Nephron progenitor cell (in vitro differentiated cells): ENCODE measurements at regions not wholly inside any gene's neighbourhood (a gene's known extent, or its start where the extent isn't known, plus 50 kb on each side); places are given as distances from the start of the nearest gene placed in this dataset.

Experiments
- DNase-seq: peaks from one replicate; pipeline ENCODE4 v3.0.0; 2021
- H3K27ac Mint-ChIP-seq: 2 replicates; pipeline ENCODE4 v1.8.0; 2021; ENCODE audit warnings: mild to moderate bottlenecking, moderate library complexity, mixed read lengths
- H3K27me3 Mint-ChIP-seq: 2 replicates; pipeline ENCODE4 v1.8.0; 2021; ENCODE audit warnings: mild to moderate bottlenecking, low read depth, mixed read lengths; ENCODE audit not compliant: poor library complexity
- H3K36me3 Mint-ChIP-seq: 2 replicates; pipeline ENCODE4 v1.8.0; 2021; ENCODE audit warnings: low read depth, mixed read lengths
- H3K4me1 Mint-ChIP-seq: 2 replicates; pipeline ENCODE4 v1.8.0; 2021; ENCODE audit warnings: mixed read lengths
- H3K4me3 Mint-ChIP-seq: 2 replicates; pipeline ENCODE4 v1.8.0; 2021; ENCODE audit warnings: mild to moderate bottlenecking, moderate library complexity, mixed read lengths
- H3K9me3 Mint-ChIP-seq: 2 replicates; pipeline ENCODE4 v1.8.0; 2021; ENCODE audit warnings: mild to moderate bottlenecking, moderate library complexity, mixed read lengths
- CTCF ChIP-seq: fragments of 200-600 bp; sonication (generic); IDR thresholded peaks from 2 replicates; pipeline ENCODE4 v1.5.0; 2021; ENCODE audit warnings: antibody characterized with exemption

- Mint-ChIP-seq H3K27me3 (peaks cover 3% of the 10 kb centered on the region), H3K4me3 (no peak overlapping the region), H3K9me3 (no peaks in the 10 kb centered on the region), H3K4me1 (no peaks in the 10 kb centered on the region), H3K36me3 (no peaks in the 10 kb centered on the region), H3K27ac (no peak overlapping the region)
- DNase-seq, result no peak
- TF ChIP-seq CTCF, result no peak
Measured at GRCh38 chr12:83476695-83477690, 790.3 kb downstream of the TMTC2 start.

GRCh38 chr12:83476006-83476405 is 789.3 kb downstream of the TMTC2 start:
- Mint-ChIP-seq H3K9me3 (no peaks in the 10 kb centered on the region), H3K36me3 (no peaks in the 10 kb centered on the region), H3K27ac (no peak overlapping the region), H3K4me1 (no peaks in the 10 kb centered on the region), H3K4me3 (no peak overlapping the region), H3K27me3 (peaks cover 3% of the 10 kb centered on the region)
- no peak for DNase-seq
- TF ChIP-seq CTCF, result no peak

- Mint-ChIP-seq H3K27ac (no peak overlapping the region), H3K9me3 (no peaks in the 10 kb centered on the region), H3K4me3 (no peak overlapping the region), H3K4me1 (no peaks in the 10 kb centered on the region), H3K27me3 (peaks cover 3% of the 10 kb centered on the region), H3K36me3 (no peaks in the 10 kb centered on the region)
- TF ChIP-seq CTCF, result no peak
- no peak for DNase-seq
Measured at GRCh38 chr12:83474369-83474768, 787.7 kb downstream of the TMTC2 start.

GRCh38 chr12:83473408-83474095 is 786.8 kb downstream of the TMTC2 start:
- no peak for DNase-seq
- H3K36me3 Mint-ChIP-seq, result no peaks in the 10 kb centered on the region
- no peak overlapping the region for H3K4me3 Mint-ChIP-seq
- H3K27ac Mint-ChIP-seq, result no peak overlapping the region
- no peak for TF ChIP-seq CTCF
- H3K9me3 Mint-ChIP-seq, result no peaks in the 10 kb centered on the region
- peaks cover 3% of the 10 kb centered on the region for H3K27me3 Mint-ChIP-seq
- H3K4me1 Mint-ChIP-seq, result no peaks in the 10 kb centered on the region

GRCh38 chr12:83472772-83473171 is 786.1 kb downstream of the TMTC2 start:
- no peaks in the 10 kb centered on the region for H3K4me1 Mint-ChIP-seq
- H3K4me3 Mint-ChIP-seq, result no peak overlapping the region
- H3K27ac Mint-ChIP-seq, result no peak overlapping the region
- no peaks in the 10 kb centered on the region for H3K9me3 Mint-ChIP-seq
- no peak for TF ChIP-seq CTCF
- H3K36me3 Mint-ChIP-seq, result no peaks in the 10 kb centered on the region
- peaks cover 3% of the 10 kb centered on the region for H3K27me3 Mint-ChIP-seq
- DNase-seq, result no peak
